ENCODE measurements at regions not wholly inside any gene's neighbourhood (a gene's known extent, or its start where the extent isn't known, plus 50 kb on each side); places are given as distances from the start of the nearest gene placed in this dataset.
"Not testable (repeated sequence)": the region's sequence is repeated elsewhere in the genome, so short reads cannot be mapped to it uniquely, and the experiment has no call there.

- not testable (repeated sequence) for H3K4me1 ChIP-seq (ENCODE audit: control insufficient read depth, insufficient read depth, low read length); H3K36me3 ChIP-seq (ENCODE audit: control insufficient read depth, insufficient read depth, low read length); H3K4me3 ChIP-seq (ENCODE audit: low read depth, low read length); H3K27ac ChIP-seq (ENCODE audit: low read depth, low read length); H3K9me3 ChIP-seq (ENCODE audit: control insufficient read depth, insufficient read depth, low read length); H3K9ac ChIP-seq (ENCODE audit: low read depth, low read length); H3K27me3 ChIP-seq (ENCODE audit: control insufficient read depth, insufficient read depth, low read length)
These were observed 127.9 kb upstream of the ZNF217 start for GRCh38 chr20:53721445-53721963.

DNA sequence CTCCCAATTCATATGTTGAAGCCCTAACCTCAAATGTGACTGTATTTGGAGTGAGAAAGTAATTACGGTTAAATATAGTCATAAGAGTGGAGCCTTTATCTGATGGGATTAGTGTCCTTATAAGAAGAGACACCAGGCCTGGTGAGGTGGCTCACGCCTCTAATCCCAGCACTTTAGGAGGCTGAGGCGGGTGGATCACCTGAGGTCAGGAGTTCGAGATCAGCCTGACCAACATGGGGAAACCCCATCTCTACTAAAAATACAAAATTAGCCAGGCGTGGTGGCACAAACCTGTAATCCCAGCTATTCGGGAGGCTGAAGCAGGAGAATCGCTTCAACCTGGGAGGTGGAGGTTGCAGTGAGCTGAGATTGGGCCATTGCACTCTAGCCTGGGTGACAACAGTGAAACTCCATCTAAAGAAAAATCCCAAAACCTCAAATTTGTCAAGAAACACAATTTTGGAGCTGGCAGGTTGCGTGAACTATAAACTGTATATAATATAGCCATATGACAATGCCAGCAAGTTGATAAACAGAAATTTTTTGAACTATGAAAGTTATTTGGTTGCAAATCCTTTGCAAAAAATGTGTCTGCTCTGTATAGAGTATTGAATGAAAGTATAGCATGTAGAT, 125.6 kb upstream of the ZNF217 start:
- H3K9ac ChIP-seq (ENCODE audit: low read depth, low read length); H3K4me1 ChIP-seq (ENCODE audit: control insufficient read depth, insufficient read depth, low read length); H3K27me3 ChIP-seq (ENCODE audit: control insufficient read depth, insufficient read depth, low read length); H3K36me3 ChIP-seq (ENCODE audit: control insufficient read depth, insufficient read depth, low read length); H3K9me3 ChIP-seq (ENCODE audit: control insufficient read depth, insufficient read depth, low read length); H3K4me3 ChIP-seq (ENCODE audit: low read depth, low read length); H3K27ac ChIP-seq (ENCODE audit: low read depth, low read length): not testable (repeated sequence)

DNA sequence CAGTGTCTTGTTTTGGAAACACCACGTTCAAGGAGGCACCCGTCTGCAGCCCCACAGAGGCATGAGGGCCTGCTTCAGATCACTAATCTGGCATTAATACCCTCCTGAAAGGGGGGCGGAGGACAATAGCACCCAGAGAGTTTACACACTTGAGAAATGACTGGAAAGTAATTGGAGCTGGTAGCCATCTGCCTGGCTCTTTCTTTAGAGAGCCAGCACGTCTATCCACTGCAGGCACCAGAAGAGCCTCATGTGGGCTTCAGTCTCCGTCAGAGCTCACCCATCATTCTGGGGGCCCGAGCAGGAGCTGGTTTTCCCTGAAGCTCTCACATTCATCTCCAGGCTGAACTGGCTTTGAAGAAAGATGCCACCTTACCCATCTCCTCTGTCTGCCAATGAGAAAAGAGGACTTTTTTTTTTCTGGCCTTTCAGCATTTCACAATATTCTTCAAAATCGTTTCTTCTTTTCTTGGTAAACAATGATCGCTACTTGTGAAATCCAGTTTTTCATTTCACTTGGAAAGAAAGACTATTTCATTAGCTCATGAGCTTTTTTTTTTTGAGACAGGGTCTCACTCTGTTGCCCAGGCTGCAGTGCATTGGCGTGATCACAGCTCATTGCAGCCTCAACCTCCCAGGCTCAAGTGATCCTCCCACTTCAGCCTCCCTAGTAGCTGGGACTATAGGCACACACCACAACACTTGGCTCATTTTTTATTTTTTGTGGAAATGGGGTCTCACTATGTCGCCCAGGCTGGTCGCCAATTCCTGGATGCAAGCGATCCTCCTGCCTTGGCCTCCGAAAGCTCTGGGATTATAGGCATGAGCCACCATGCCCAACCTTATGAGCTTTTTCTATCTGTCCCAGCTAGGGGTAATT, 124.7 kb upstream of the ZNF217 start:
- H3K27ac ChIP-seq (ENCODE audit: low read depth, low read length) = no peak overlapping the region
- no peaks in the 10 kb centered on the region for H3K9me3 ChIP-seq (ENCODE audit: control insufficient read depth, insufficient read depth, low read length)
- H3K36me3 ChIP-seq (ENCODE audit: control insufficient read depth, insufficient read depth, low read length) = no peaks in the 10 kb centered on the region
- H3K4me3 ChIP-seq (ENCODE audit: low read depth, low read length) = no peak overlapping the region
- peaks cover 7% of the 10 kb centered on the region for H3K4me1 ChIP-seq (ENCODE audit: control insufficient read depth, insufficient read depth, low read length)
- H3K9ac ChIP-seq (ENCODE audit: low read depth, low read length) = no peak overlapping the region
- H3K27me3 ChIP-seq (ENCODE audit: control insufficient read depth, insufficient read depth, low read length) = 0 out of 2 replicates have a peak, but pooled peaks cover 2% of the 10 kb centered on the region

GRCh38 chr20:53716395-53716794, 122.8 kb upstream of the ZNF217 start:
- Histone ChIP-seq H3K36me3 (ENCODE audit: control insufficient read depth, insufficient read depth, low read length) (no peaks in the 10 kb centered on the region), H3K4me3 (ENCODE audit: low read depth, low read length) (no peak overlapping the region), H3K27ac (ENCODE audit: low read depth, low read length) (no peak overlapping the region), H3K9ac (ENCODE audit: low read depth, low read length) (no peak overlapping the region), H3K27me3 (ENCODE audit: control insufficient read depth, insufficient read depth, low read length) (0 out of 2 replicates have a peak, but pooled peaks cover 4% of the 10 kb centered on the region), H3K9me3 (ENCODE audit: control insufficient read depth, insufficient read depth, low read length) (no peaks in the 10 kb centered on the region), H3K4me1 (ENCODE audit: control insufficient read depth, insufficient read depth, low read length) (peaks cover 23% of the 10 kb centered on the region)

DNA sequence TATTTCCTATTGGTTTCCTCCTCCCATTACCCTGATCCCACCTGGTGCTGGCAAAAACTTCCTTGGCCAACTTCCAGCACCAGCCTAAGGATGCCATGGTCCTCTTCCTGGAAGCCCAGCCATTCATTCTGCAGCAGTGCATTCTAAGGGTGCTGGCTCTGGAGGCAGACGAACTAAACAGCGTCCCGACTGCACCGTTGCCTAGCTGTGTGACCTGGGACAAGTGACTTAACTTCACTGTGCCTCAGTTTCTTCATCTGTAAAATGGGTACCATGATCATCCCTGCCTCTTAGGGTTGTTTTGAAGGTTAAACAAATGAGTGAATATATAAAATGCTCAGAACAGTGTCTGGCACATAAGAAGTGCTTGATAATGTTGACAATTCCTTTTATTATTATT, 120.9 kb upstream of the ZNF217 start:
- Histone ChIP-seq H3K9me3 (ENCODE audit: control insufficient read depth, insufficient read depth, low read length) (no peaks in the 10 kb centered on the region), H3K27me3 (ENCODE audit: control insufficient read depth, insufficient read depth, low read length) (0 out of 2 replicates have a peak, but pooled peaks cover 4% of the 10 kb centered on the region), H3K4me1 (ENCODE audit: control insufficient read depth, insufficient read depth, low read length) (peaks cover 23% of the 10 kb centered on the region), H3K36me3 (ENCODE audit: control insufficient read depth, insufficient read depth, low read length) (no peaks in the 10 kb centered on the region), H3K4me3 (ENCODE audit: low read depth, low read length) (no peak overlapping the region), H3K9ac (ENCODE audit: low read depth, low read length) (no peak overlapping the region), H3K27ac (ENCODE audit: low read depth, low read length) (no peak overlapping the region)

DNA sequence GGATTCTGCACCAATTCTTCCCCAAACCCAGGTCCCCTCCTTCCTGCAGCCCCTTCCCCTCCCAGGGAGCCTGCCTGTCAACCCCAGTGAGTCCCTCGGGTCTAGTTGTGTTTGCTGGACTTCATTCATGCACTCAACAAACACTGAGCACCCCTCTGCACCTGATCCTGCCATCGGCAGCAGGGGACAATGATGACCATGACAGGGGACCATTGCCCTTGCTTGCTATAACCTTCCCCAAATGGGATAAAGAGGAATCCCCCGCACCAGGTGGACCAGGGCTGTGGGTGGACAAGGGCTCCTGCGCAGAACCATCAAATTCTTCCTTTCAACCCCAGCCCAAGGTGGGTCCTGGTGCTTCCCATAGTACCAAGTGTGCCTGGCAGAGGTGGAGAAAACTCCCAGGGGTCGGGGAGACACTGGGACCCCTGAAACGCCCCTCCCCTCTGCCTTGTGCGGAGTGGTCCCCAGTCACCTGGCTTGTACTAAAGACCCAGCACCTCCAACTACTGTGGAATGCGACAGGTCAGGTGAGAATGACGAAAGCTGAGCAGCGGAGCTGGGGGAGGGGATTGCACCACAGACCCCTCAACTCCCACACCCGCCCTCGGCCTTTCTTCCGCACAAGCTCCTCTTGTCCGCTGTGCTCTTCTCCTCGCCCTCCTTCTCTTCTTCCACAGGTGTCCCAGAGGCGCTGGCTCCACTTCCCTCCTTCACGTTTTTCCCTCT, 119.9 kb upstream of the ZNF217 start:
- Histone ChIP-seq H3K27me3 (ENCODE audit: control insufficient read depth, insufficient read depth, low read length) (0 out of 2 replicates have a peak, but pooled peaks cover 4% of the 10 kb centered on the region), H3K9ac (ENCODE audit: low read depth, low read length) (no peak overlapping the region), H3K4me3 (ENCODE audit: low read depth, low read length) (no peak overlapping the region), H3K27ac (ENCODE audit: low read depth, low read length) (no peak overlapping the region), H3K9me3 (ENCODE audit: control insufficient read depth, insufficient read depth, low read length) (no peaks in the 10 kb centered on the region), H3K36me3 (ENCODE audit: control insufficient read depth, insufficient read depth, low read length) (no peaks in the 10 kb centered on the region), H3K4me1 (ENCODE audit: control insufficient read depth, insufficient read depth, low read length) (peaks cover 23% of the 10 kb centered on the region)

DNA sequence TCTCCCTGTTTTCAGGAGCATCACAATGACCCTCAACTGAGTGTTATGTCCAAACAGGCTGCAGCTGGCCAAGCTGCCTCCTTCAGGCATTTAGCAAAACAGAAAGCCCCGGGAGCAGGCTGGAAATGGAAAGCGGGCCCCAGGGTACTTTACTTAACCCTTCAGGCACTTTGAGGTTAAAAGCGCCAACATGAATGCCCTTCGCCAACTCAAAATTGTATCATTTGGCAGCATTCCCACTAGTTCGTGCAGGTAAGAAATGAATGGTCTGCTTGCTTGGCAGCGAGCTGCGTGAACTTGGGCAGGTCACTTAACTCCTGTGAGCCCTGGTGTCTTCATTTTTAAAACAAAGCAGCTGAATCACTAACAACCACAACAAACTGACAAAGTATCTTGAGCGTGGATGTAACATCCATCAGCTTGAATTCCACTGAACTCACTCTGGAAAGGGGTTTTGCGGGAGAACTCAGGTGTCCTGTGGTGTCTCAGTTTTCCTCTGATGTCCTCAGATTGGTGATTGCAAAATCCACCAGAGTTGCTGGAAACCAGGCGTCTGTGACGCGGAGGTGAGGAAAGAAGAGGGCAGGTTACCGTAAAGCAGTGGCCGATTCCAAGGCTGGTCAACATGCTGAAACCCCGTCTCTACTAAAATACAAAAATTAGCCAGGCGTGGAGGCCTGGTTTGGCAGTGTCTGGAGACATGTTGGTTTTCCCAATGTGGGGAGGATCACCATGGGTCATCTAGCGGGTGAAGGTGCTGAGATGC, 118.8 kb upstream of the ZNF217 start:
- no peaks in the 10 kb centered on the region for H3K36me3 ChIP-seq (ENCODE audit: control insufficient read depth, insufficient read depth, low read length)
- peaks cover 34% of the 10 kb centered on the region for H3K4me1 ChIP-seq (ENCODE audit: control insufficient read depth, insufficient read depth, low read length)
- no peak overlapping the region for H3K9ac ChIP-seq (ENCODE audit: low read depth, low read length)
- H3K27me3 ChIP-seq (ENCODE audit: control insufficient read depth, insufficient read depth, low read length) = 0 out of 2 replicates have a peak, but pooled peaks cover 4% of the 10 kb centered on the region
- peak overlapping the region; percentile 24 for H3K27ac ChIP-seq (ENCODE audit: low read depth, low read length)
- no peaks in the 10 kb centered on the region for H3K9me3 ChIP-seq (ENCODE audit: control insufficient read depth, insufficient read depth, low read length)
- H3K4me3 ChIP-seq (ENCODE audit: low read depth, low read length) = no peak overlapping the region

GRCh38 chr20:53711333-53712211, 117.9 kb upstream of the ZNF217 start:
- peaks cover 36% of the 10 kb centered on the region for H3K4me1 ChIP-seq (ENCODE audit: control insufficient read depth, insufficient read depth, low read length)
- 0 out of 2 replicates have a peak, but pooled peaks cover 4% of the 10 kb centered on the region for H3K27me3 ChIP-seq (ENCODE audit: control insufficient read depth, insufficient read depth, low read length)
- no peaks in the 10 kb centered on the region for H3K9me3 ChIP-seq (ENCODE audit: control insufficient read depth, insufficient read depth, low read length)
- H3K27ac ChIP-seq (ENCODE audit: low read depth, low read length) = peak overlapping the region; percentile 24
- H3K9ac ChIP-seq (ENCODE audit: low read depth, low read length) = no peak overlapping the region
- H3K4me3 ChIP-seq (ENCODE audit: low read depth, low read length) = no peak overlapping the region
- no peaks in the 10 kb centered on the region for H3K36me3 ChIP-seq (ENCODE audit: control insufficient read depth, insufficient read depth, low read length)

DNA sequence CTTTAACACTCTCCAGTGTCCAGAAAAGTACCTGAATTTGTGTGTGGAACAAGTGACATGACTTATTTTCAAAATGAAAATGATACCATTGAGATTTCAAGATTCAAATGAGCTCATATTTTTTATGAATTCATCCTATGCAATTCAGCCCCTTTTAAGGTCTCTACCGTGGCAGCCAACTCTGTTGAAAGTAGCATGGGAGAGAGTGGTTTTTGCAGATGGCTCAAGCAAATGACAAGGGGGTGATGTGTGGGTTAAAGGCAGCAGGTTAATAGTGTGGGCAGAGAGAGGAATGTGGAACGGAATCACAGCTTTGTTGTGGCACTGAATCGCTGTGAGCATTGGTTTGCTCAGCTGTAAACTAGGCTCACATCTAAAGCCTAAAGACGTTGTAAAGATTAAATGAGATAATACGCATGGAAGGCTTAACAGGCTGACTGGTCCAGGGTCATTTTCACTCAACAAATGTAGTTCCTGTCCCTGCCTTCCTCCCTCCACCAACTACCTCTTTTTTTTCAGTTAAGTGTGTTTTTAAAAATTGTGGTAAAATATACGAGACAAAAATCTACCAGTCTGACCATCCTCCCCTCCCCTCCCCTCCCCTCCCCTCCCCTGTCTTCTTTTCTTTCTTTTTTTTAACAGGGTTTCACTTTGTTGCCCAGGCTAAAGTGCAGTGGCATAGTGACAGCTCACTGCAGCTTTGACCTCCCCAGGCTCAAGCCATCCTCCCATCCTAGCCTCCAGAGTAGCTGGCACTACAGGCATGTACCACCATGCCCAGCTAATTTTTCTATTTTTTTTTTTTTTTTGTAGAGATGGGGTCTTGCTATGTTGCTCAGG, 114.7 kb upstream of the ZNF217 start:
- Histone ChIP-seq H3K27me3 (ENCODE audit: control insufficient read depth, insufficient read depth, low read length) (0 out of 2 replicates have a peak, but pooled peaks cover 2% of the 10 kb centered on the region), H3K4me3 (ENCODE audit: low read depth, low read length) (no peak overlapping the region), H3K9me3 (ENCODE audit: control insufficient read depth, insufficient read depth, low read length) (no peaks in the 10 kb centered on the region), H3K27ac (ENCODE audit: low read depth, low read length) (peak overlapping the region; percentile 16), H3K4me1 (ENCODE audit: control insufficient read depth, insufficient read depth, low read length) (peaks cover 29% of the 10 kb centered on the region), H3K36me3 (ENCODE audit: control insufficient read depth, insufficient read depth, low read length) (no peaks in the 10 kb centered on the region), H3K9ac (ENCODE audit: low read depth, low read length) (no peak overlapping the region)
